Ascending aorta (tissue), 2 donors: ENCODE measurements at regions not wholly inside any gene's neighbourhood (a gene's known extent, or its start where the extent isn't known, plus 50 kb on each side); places are given as distances from the start of the nearest gene placed in this dataset.

Experiments
- DNase-seq, 2 donors: peaks; one replicate each; pipeline ENCODE4 v3.0.0-alpha.2; 2019; ENCODE audit warnings: low spot score in 2 of 2
- H3K27ac ChIP-seq, 2 donors: fragments of 200-600 bp; sonication (generic); one replicate each; pipeline ENCODE4 v1.5.1; 2016 to 2017; ENCODE audit warnings: mild to moderate bottlenecking in 1 of 2
- H3K27me3 ChIP-seq: fragments of 200-600 bp; sonication (generic); one replicate; pipeline ENCODE4 v1.5.1; 2017
- H3K36me3 ChIP-seq, 2 donors: fragments of 200-600 bp; sonication (generic); one replicate each; pipeline ENCODE4 v1.5.1; 2016
- H3K4me1 ChIP-seq, 2 donors: fragments of 200-600 bp; sonication (generic); one replicate each; pipeline ENCODE4 v1.5.1; 2016 to 2017; ENCODE audit warnings: mild to moderate bottlenecking in 1 of 2
- H3K4me3 ChIP-seq, 2 donors: fragments of 200-600 bp; sonication (generic); one replicate each; pipeline ENCODE4 v1.5.1; 2016 to 2017; ENCODE audit warnings: mild to moderate bottlenecking in 1 of 2
- H3K9me3 ChIP-seq, 2 donors: fragments of 200-600 bp; sonication (generic); one replicate each; pipeline ENCODE4 v1.5.1; 2016
- CTCF ChIP-seq, 3 experiments: fragments of 200-600 bp in 2 of 3; fragments of 450-650 bp in 1 of 3; sonication (generic) in 2 of 3; IDR thresholded peaks; one replicate each; pipeline ENCODE4 v1.5.1; 2016 to 2019; ENCODE audit warnings: antibody characterized with exemption in 3 of 3, mild to moderate bottlenecking in 1 of 3, moderate library complexity in 1 of 3
- intact Hi-C: fragments of 100-400 bp; cut with DNase I; formaldehyde crosslinking; loops from one replicate; pipeline ENCODE4 v1.15.1; 2023

GRCh38 chr4:146098397-146098796, 77.1 kb upstream of the LSM6 start:
- Histone ChIP-seq H3K9me3 (no peaks in the 10 kb centered on the region), H3K36me3 (no peaks in the 10 kb centered on the region), H3K4me3 (no peak overlapping the region), H3K4me1 (no peaks in the 10 kb centered on the region), H3K27me3 (no peaks in the 10 kb centered on the region), H3K27ac (no peak overlapping the region)
- no peak for DNase-seq
- no peak for TF ChIP-seq CTCF (IDR thresholded peaks at IDR 0.05)
- intact Hi-C loops: no loop called here

- DNase-seq: no peak
- no peaks in the 10 kb centered on the region for H3K27me3 ChIP-seq
- no peaks in the 10 kb centered on the region for H3K9me3 ChIP-seq
- no peak overlapping the region for H3K27ac ChIP-seq
- H3K4me1 ChIP-seq: no peaks in the 10 kb centered on the region
- intact Hi-C loops: no loop called here
- TF ChIP-seq CTCF (IDR thresholded peaks at IDR 0.05): no peak
- no peak overlapping the region for H3K4me3 ChIP-seq
- no peaks in the 10 kb centered on the region for H3K36me3 ChIP-seq
These were observed 79.1 kb upstream of the LSM6 start for GRCh38 chr4:146096371-146096770.

DNA sequence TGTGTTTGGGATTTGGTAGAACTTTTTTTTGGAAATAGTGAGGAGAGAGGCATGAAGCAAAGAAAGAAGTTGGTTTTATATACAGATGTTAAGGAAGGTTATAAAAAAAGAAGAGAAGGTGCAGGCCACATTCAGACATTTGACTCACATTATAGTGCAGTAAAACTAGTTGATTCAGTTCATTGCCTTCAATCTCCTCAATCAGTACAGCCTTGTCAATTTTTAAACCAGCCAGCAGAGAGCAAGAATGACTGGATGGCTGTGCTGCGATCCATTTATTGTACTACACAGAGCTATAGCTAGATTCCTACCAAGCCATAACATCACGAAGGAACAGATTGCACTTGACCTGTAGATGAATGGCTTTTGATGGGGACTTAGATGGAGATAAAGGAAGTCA, 79.7 kb upstream of the LSM6 start:
- Histone ChIP-seq H3K4me3 (no peak overlapping the region), H3K36me3 (no peaks in the 10 kb centered on the region), H3K4me1 (no peaks in the 10 kb centered on the region), H3K27ac (no peak overlapping the region), H3K27me3 (no peaks in the 10 kb centered on the region), H3K9me3 (no peaks in the 10 kb centered on the region)
- intact Hi-C loops: no loop called here
- DNase-seq: no peak
- TF ChIP-seq CTCF (IDR thresholded peaks at IDR 0.05): no peak

- Histone ChIP-seq H3K4me3 (no peak overlapping the region), H3K36me3 (no peaks in the 10 kb centered on the region), H3K4me1 (no peaks in the 10 kb centered on the region), H3K9me3 (no peaks in the 10 kb centered on the region), H3K27ac (no peak overlapping the region), H3K27me3 (no peaks in the 10 kb centered on the region)
- TF ChIP-seq CTCF (IDR thresholded peaks at IDR 0.05): peak in 2 of 3 experiments; percentile 32 to 45
- intact Hi-C loops: no loop called here
- no peak for DNase-seq
These were observed 80.3 kb upstream of the LSM6 start for GRCh38 chr4:146095091-146095690.

- no peak overlapping the region for H3K4me3 ChIP-seq
- H3K9me3 ChIP-seq: no peaks in the 10 kb centered on the region
- intact Hi-C loops: no loop called here
- no peak for TF ChIP-seq CTCF (IDR thresholded peaks at IDR 0.05)
- H3K4me1 ChIP-seq: no peaks in the 10 kb centered on the region
- DNase-seq: no peak
- H3K27me3 ChIP-seq: no peaks in the 10 kb centered on the region
- H3K36me3 ChIP-seq: no peaks in the 10 kb centered on the region
- no peak overlapping the region for H3K27ac ChIP-seq
These were observed 86.8 kb upstream of the LSM6 start for GRCh38 chr4:146088690-146089089.

DNA sequence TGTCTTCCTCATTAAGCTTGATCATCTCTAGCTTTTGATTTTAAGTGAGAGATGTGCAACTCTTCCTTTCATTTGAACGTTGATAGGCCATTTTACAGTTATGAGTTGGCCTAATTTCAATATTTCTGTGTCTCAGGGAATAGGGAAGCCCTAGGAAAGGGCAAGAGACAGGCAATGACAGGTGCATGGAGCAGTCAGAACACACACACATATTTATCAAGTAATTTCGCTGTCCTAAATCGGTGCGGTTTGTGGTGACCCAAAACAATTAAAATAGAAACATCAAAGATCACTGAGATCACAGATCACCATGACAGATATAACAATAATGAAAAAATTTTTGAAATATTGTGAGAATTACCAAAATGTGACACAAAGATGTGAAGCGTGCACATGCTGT, 87.7 kb upstream of the LSM6 start:
- Histone ChIP-seq H3K4me1 (no peaks in the 10 kb centered on the region), H3K9me3 (no peaks in the 10 kb centered on the region), H3K4me3 (no peak overlapping the region), H3K36me3 (no peaks in the 10 kb centered on the region), H3K27me3 (no peaks in the 10 kb centered on the region), H3K27ac (no peak overlapping the region)
- intact Hi-C loops: no loop called here
- DNase-seq: no peak
- no peak for TF ChIP-seq CTCF (IDR thresholded peaks at IDR 0.05)
